Epithelial cell of esophagus (primary cell): ENCODE measurements at regions not wholly inside any gene's neighbourhood (a gene's known extent, or its start where the extent isn't known, plus 50 kb on each side); places are given as distances from the start of the nearest gene placed in this dataset.
"Not testable (repeated sequence)": the region's sequence is repeated elsewhere in the genome, so short reads cannot be mapped to it uniquely, and the experiment has no call there.

Experiments
- DNase-seq: peaks from one replicate; pipeline ENCODE4 v3.0.0; 2010; ENCODE audit warnings: low read depth
- H3K4me3 ChIP-seq: 2 replicates; pipeline ENCODE4 v1.5.1; 2011; ENCODE audit warnings: mild to moderate bottlenecking, low read length, control low read depth
- TF ChIP-seq, protein P1 (sequence below): IDR thresholded peaks from 2 replicates; pipeline ENCODE4 v1.5.1; 2011; ENCODE audit warnings: low read depth, mild to moderate bottlenecking, low read length, control low read depth, inconsistent platforms; ENCODE audit not compliant: insufficient read depth; ENCODE audit errors: missing control alignments

GRCh38 chr5:124912638-124913328, 166.3 kb upstream of the ZNF608 start:
- peak; percentile 29 for DNase-seq
- TF ChIP-seq, protein P1, sequence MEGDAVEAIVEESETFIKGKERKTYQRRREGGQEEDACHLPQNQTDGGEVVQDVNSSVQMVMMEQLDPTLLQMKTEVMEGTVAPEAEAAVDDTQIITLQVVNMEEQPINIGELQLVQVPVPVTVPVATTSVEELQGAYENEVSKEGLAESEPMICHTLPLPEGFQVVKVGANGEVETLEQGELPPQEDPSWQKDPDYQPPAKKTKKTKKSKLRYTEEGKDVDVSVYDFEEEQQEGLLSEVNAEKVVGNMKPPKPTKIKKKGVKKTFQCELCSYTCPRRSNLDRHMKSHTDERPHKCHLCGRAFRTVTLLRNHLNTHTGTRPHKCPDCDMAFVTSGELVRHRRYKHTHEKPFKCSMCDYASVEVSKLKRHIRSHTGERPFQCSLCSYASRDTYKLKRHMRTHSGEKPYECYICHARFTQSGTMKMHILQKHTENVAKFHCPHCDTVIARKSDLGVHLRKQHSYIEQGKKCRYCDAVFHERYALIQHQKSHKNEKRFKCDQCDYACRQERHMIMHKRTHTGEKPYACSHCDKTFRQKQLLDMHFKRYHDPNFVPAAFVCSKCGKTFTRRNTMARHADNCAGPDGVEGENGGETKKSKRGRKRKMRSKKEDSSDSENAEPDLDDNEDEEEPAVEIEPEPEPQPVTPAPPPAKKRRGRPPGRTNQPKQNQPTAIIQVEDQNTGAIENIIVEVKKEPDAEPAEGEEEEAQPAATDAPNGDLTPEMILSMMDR: no peak
- no peak overlapping the region for H3K4me3 ChIP-seq

GRCh38 chr5:124913329-124913653, 166.9 kb upstream of the ZNF608 start:
- H3K4me3 ChIP-seq: no peak overlapping the region
- TF ChIP-seq, protein P1: no peak
- DNase-seq: no peak

DNA sequence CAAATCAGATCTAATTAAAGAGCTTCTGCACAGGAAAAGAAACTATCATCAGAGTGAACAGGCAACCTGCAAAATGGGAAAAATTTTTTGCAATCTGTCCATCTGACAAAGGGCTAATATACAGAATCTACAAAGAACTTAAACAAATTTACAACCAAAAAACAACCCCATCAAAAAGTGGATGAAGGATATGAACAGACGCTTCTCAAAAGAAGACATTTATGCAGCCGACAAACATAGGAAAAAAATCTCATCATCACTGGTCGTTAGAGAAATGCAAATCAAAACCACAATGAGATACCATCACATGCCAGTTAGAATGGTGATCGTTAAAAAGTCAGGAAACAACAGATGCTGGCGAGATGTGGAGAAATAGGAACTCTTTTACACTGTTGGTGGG, 169.9 kb upstream of the ZNF608 start:
- DNase-seq, H3K4me3 ChIP-seq: not testable (repeated sequence)

DNA sequence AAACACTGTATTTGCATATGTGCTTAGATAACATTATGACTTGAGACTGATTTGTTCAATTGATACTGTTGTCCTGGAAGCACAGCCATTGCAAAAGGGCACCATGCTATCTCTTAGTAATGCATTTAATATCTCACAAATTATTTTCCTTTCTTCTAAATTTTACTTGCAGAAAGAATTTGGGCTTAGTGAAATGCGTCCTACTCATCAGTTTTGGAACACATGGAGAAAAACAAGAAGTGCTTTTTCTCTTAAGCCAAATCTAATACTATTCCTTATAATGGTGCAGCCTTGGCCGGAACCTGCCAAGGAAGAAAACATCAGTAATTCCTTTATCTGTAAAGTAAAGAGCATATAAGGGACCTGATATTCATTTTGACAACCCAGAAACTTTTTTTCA, 172.2 kb upstream of the ZNF608 start:
- TF ChIP-seq, protein P1: no peak
- DNase-seq: no peak
- no peak overlapping the region for H3K4me3 ChIP-seq

DNA sequence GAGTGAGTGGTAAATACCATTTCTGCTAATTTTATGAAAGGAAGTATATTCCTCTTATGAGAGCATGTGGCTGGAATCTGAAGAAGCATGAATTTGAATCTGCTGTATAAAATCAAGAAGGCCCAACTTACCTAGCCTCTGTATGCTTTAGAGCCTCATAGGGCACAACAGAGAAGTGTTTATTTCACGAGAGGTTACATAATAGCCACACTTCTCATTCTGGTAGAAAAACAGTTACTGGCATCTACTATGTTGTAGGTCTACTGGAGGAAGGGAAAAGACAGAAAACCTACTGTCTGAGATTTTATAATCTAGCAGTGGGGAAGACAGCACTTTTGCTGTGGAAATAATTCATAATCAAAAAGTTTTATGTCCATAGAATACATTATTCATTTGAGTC, 172.6 kb upstream of the ZNF608 start:
- no peak overlapping the region for H3K4me3 ChIP-seq
- TF ChIP-seq, protein P1: no peak
- no peak for DNase-seq

DNA sequence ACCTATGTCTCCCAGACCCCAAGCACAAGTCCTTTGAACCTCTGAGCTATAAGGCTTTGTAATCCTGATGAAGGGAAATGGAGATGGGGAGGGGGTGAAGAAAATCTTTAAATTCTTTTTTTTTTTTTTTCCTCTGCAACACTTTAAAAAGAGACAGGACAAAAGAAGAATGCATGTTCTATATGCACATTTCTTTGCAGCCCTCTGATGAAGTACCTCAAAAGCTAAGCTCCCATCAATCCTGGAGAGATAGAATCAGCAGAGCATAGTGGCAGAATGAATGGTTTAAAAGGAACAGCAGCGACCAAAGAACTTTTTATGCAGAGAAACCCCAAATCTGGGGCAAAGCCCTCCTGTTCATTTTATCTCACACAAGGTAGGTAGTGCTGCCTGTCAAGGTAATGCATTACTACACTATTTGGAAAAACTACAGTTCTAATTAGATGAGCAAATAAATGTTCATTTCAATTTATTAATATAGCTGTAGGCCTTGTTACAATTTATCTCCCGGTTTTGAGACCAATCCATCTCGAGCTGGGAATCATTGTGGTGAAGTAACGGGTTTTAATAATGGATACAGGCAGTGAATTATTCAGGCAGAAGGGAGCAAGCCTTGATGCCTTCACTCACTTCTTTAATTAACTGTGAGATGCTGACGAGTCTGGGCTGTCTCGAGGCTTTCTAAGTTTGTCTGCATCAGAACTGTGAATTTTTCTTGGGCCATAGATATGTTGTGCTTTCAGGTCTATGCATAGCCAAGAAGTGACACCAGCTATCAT, 173.5 kb upstream of the ZNF608 start:
- TF ChIP-seq, protein P1: no peak
- no peak for DNase-seq

DNA sequence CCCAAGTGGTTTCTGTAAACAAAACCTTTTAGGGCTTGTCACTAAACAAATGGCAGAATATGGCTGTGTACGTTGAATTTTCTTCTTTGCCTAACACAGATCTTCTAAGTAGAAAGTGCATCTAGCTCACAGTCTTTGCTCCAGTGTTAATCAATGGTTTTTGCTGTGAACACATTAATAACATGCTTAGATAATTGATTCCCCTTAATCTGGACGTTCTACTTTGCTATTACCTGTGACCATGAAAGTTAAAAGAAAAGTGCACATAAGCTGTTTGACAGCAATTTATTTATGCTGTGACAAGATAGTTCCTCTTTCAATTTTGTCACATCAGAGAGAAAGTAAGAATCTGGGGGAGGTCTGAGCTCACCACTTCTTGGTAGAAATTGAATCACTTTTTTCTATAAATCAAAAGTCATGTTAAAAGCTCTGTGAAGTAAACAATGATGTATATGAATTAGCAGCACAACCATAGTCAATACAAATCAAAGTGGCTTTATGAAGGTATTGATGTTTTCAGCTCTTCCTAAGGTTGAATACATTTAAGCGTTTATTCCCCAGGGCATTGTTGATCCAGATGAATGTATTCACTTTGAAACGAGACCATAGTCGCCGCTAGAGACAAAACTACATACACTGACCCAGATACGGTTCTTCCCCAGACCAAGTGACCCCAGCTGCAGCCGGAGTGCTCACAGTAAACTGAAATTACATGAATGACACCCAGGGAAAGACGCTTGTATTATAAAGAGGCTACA, 174.6 kb upstream of the ZNF608 start:
- TF ChIP-seq, protein P1: no peak
- no peak overlapping the region for H3K4me3 ChIP-seq
- no peak for DNase-seq

More for the DNA sequence above, 173.5 kb upstream of the ZNF608 start:
- H3K4me3 ChIP-seq: no peak overlapping the region
